ENCODE measurements at regions not wholly inside any gene's neighbourhood (a gene's known extent, or its start where the extent isn't known, plus 50 kb on each side); places are given as distances from the start of the nearest gene placed in this dataset.

DNA sequence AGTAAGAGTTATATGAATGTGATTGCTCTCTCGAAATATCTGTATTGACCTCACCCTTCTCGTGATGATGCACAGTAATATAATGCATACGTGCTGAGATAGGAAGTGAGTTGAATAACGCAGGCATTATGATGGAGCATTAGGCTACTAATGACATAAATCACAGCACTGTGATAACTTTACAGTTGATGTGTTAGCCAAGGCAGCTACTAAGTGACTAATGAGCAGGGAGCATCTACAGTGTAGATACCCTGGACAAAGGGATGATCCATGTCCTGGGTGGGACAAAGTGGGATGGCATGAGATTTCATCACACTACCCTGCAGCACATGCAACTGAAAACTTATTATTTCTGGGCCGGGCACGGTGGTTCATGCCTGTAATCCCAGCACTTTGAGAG, 68.4 kb downstream of the HDGFL1 start:
- no peak overlapping the region for H3K4me3 ChIP-seq (ENCODE audit: low read depth, low read length)
- TF ChIP-seq, protein P1, sequence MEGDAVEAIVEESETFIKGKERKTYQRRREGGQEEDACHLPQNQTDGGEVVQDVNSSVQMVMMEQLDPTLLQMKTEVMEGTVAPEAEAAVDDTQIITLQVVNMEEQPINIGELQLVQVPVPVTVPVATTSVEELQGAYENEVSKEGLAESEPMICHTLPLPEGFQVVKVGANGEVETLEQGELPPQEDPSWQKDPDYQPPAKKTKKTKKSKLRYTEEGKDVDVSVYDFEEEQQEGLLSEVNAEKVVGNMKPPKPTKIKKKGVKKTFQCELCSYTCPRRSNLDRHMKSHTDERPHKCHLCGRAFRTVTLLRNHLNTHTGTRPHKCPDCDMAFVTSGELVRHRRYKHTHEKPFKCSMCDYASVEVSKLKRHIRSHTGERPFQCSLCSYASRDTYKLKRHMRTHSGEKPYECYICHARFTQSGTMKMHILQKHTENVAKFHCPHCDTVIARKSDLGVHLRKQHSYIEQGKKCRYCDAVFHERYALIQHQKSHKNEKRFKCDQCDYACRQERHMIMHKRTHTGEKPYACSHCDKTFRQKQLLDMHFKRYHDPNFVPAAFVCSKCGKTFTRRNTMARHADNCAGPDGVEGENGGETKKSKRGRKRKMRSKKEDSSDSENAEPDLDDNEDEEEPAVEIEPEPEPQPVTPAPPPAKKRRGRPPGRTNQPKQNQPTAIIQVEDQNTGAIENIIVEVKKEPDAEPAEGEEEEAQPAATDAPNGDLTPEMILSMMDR (IDR thresholded peaks at IDR 0.05; ENCODE audit: borderline replicate concordance, insufficient read depth, low read depth, low read length), result no peak

DNA sequence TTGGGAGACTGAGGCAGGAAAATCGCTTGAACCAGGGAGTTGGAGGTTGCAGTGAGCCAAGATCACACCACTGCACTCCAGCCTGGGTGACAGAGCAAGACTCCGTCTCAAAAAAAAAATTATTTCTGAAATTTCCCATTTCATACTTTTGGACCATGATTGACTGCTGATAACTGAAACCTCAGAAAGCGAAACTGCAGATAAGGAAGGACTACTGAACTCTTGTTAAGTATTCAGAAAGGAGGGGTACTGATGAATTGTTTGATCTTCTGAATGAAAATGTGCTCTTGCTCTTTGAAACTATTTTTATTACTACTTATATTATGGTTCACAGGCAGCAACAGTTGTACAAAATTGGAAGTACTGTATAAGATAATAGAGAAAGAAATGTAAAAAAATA, 69.0 kb downstream of the HDGFL1 start:
- H3K4me3 ChIP-seq (ENCODE audit: low read depth, low read length), result no peak overlapping the region
- TF ChIP-seq, protein P1 (IDR thresholded peaks at IDR 0.05; ENCODE audit: borderline replicate concordance, insufficient read depth, low read depth, low read length), result no peak

DNA sequence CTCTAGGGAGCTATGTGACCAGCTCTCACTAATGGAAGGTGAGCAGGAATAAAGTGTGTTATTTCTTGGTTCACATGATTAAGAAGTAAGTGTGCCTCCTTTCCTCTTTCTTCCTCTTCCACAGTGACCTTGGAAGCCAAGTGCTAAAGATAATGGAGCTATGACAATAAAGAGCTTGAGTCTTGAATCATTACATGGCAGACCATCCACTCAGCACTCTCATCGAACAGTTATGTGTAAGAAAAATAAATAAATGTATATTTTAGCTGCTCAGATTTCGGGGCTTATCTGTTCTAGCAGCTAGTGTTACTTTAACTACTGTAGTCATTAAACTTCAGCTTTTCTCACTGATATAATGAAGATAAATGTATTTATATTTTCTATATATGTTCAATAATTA, 72.9 kb downstream of the HDGFL1 start:
- H3K4me3 ChIP-seq (ENCODE audit: low read depth, low read length), result no peak overlapping the region
- TF ChIP-seq, protein P1 (IDR thresholded peaks at IDR 0.05; ENCODE audit: borderline replicate concordance, insufficient read depth, low read depth, low read length), result no peak

DNA sequence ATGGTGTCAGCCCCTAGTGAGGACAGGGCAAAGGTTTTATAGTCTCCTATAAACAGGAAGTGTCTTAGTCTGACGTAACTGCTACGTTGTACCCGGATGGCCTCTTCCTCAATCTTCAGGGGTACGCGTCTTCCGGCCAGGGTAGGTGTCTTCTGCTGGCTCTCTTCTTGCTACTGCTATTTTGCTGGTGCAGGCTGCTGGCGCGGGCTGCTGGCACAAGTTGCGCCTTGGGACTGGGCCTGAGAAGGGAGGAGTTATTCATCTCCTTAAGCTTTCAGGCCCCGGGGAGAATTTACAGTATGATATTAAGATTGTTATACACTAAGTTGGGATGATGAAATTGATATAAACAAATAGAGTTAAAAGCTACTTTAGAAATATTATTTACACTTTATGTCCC, 74.4 kb downstream of the HDGFL1 start:
- TF ChIP-seq, protein P1 (IDR thresholded peaks at IDR 0.05; ENCODE audit: borderline replicate concordance, insufficient read depth, low read depth, low read length), result no peak
- no peak overlapping the region for H3K4me3 ChIP-seq (ENCODE audit: low read depth, low read length)

DNA sequence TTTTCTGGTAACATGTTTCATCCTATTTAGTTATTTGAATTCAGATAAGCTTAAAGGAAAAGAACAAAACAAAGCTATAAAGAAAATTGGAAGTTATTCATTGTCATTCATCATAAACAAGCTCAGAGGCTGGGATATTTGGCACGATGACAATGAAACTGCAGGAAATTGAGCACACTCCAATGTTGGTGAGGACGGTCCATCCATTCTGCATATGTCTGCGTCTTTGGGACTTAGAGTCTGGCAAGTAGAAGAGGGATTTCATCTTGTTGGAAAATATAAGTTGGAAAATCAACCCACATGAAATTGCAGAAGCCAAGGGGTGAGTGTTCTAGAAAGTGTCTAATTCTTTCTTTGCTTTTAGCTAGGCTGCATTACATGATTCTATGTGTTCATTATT, 78.4 kb downstream of the HDGFL1 start:
- no peak overlapping the region for H3K4me3 ChIP-seq (ENCODE audit: low read depth, low read length)
- TF ChIP-seq, protein P1 (IDR thresholded peaks at IDR 0.05; ENCODE audit: borderline replicate concordance, insufficient read depth, low read depth, low read length), result no peak

DNA sequence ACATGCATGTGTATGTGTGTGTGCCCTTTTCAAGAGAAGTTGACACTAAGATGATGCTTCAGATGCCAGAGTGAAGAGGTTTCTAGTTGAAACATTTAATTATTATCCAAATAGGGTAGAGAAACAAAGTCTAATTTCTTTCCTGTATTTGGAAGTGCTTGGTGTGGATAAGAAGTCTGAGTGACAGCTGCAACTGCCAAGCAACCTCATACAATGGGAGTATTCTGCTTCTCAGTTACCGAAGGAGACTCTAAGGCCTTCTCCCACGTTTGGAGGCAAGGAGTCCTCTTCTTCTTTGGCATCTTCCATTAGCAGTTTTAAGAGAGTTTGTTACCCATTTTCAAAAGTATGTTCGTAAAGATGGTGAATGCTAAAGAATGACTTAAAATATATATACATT, 82.4 kb downstream of the HDGFL1 start:
- H3K4me3 ChIP-seq (ENCODE audit: low read depth, low read length), result no peak overlapping the region
- TF ChIP-seq, protein P1 (IDR thresholded peaks at IDR 0.05; ENCODE audit: borderline replicate concordance, insufficient read depth, low read depth, low read length), result no peak

DNA sequence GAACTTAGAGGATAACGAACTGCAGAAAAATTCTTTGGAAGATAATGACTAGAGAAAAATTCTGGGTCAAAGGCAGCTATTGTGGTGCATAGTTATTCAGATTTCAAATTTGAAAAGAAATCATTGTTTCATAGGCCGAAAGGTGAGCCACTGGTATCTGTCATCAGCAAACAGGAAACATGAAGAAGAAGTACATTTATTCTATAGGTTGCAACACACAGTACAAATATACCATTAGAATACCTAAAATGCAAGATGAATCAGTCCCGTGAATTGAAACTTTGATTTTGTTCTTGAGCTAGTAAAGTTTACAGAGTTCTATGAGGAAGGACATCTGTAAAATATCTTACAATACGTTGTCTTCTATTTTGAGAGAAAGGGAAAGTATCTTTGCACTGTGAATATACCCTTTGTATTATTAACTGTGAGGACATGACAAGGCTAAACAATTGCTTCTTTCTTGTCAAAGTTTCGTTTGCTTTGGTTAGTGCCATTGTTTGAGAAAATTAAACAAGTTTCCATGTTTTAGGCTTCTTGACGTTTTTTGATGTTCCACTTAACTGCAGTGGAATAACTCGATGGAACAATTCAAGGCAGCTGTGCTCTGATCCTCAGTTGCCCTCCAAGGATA, 84.7 kb downstream of the HDGFL1 start:
- TF ChIP-seq, protein P1 (IDR thresholded peaks at IDR 0.05; ENCODE audit: borderline replicate concordance, insufficient read depth, low read depth, low read length), result no peak
- H3K4me3 ChIP-seq (ENCODE audit: low read depth, low read length), result no peak overlapping the region

Measured in GM12875 (cell line).